Colon (tissue), 2 donors: ENCODE measurements at regions not wholly inside any gene's neighbourhood (a gene's known extent, or its start where the extent isn't known, plus 50 kb on each side); places are given as distances from the start of the nearest gene placed in this dataset.

Source experiments
- FAIRE-seq: peaks from 2 replicates; lab custom pipeline; 2012; peaks lifted over from hg19 to GRCh38; lab: Jason Lieb, UNC
- donor health status: control.
- donor health status: control.

DNA sequence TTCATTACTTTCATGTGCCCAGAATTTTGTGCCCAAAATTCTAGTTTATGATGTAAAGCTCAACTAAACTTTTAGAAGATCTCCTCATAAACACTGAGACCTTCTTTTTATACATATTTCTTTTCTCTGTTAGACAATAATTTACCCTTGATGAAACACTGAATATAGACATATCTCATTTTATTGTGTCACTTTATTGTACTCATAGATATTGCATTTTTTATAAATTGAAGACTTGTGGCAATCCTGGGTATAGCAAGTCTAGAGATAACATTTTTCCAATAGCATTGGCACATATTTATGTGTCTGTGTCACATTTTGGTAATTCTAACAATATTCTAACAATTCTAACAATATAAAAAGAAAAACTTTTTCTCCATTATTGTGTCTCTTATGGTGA is 74.9 kb upstream of the POU3F2 start:
- no peak for FAIRE-seq

DNA sequence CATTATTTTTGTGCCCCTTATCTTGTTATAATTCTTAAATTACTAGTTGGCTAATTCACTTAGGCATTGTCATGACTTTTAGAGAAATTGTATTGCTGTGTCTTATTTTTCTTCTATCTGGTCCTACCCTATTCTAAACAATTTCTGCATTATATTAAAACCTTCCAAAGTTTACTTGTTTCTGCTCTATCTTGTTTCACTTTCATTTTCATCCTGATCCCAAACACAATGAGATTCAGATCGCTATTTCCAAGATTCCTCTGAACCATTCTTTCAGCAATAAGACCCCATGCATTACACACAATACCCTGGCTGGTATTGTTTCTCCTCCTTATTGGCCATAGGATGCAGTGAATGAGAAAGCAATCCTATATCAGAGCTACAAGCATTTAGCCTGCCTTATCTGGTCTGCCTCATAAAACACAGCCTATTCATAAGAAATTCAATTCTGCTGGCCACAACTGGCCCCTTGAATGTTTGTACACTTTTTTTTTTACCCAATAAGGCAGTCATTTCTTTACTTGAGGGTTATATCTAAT is 69.9 kb upstream of the POU3F2 start:
- no peak for FAIRE-seq

DNA sequence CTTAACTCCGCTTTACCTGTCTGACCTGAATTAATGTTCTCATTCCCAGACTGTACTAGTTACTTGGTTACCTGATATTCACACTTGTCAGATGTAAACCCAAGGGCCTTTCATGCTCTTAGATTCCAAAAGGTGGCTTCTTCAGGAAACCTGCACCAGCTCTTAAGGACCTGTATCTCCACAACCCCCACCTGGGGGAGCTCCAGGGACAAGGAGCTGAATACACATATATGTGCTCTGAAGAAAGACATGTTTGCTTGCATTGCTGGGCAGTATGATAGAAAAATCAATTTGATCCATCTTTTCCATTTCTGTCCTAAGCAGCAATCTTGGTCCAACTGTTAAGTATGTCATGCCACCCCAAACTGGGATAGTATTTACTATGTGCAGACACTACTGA is 64.8 kb upstream of the POU3F2 start:
- FAIRE-seq, result no peak

DNA sequence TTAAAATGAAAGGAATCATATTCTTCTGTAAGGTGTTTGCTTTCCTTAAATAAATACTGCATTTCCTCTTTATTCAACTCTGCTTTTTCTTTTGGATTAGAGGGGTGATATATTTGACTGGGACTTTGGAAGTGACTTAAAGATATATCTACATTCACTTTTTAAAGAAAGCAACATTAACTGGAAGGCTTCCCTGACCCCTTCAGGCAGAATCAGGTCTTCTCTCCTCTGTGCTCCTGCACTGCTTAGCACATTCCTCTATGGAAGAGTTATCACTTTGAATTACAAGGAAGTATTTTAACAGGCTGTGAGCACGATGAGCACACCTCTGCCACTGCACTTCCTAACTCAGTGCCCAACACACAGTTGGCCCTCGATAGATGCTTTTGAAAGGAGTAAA is 59.2 kb upstream of the POU3F2 start:
- FAIRE-seq, result no peak

GRCh38 chr6:98777762-98778161 is 56.6 kb upstream of the POU3F2 start:
- no peak for FAIRE-seq

GRCh38 chr6:98779618-98780017 is 54.8 kb upstream of the POU3F2 start:
- FAIRE-seq, result no peak

DNA sequence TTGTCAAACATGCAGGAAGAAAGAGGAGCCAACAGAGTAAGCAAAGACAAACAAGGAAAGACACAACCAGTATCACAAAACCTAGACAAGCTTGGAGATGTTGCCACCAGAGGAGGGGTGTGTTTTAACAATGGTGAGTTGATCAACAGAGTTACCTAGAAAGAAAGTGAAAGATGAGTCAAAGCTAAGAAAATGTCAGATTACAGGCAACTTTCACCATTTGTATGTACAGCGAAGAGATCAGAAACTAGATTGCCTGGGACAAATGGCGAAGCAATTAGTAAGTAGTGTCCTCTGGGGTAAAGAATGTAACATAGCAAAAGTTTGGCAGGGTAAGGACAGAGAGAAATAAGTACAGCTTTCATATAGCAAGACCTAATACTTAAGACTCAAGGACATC is 51.6 kb upstream of the POU3F2 start:
- FAIRE-seq, result no peak

GRCh38 chr6:98783578-98783977 is 50.8 kb upstream of the POU3F2 start:
- no peak for FAIRE-seq
